CD4-positive, alpha-beta T cell treated with Interleukin-21 for 1 hour (primary cell): ENCODE measurements at regions not wholly inside any gene's neighbourhood (a gene's known extent, or its start where the extent isn't known, plus 50 kb on each side); places are given as distances from the start of the nearest gene placed in this dataset.
"Not testable (repeated sequence)": the region's sequence is repeated elsewhere in the genome, so short reads cannot be mapped to it uniquely, and the experiment has no call there.

ENCODE experiments used
- DNase-seq: peaks from one replicate; pipeline ENCODE4 v3.0.0-alpha.2; 2020

DNA sequence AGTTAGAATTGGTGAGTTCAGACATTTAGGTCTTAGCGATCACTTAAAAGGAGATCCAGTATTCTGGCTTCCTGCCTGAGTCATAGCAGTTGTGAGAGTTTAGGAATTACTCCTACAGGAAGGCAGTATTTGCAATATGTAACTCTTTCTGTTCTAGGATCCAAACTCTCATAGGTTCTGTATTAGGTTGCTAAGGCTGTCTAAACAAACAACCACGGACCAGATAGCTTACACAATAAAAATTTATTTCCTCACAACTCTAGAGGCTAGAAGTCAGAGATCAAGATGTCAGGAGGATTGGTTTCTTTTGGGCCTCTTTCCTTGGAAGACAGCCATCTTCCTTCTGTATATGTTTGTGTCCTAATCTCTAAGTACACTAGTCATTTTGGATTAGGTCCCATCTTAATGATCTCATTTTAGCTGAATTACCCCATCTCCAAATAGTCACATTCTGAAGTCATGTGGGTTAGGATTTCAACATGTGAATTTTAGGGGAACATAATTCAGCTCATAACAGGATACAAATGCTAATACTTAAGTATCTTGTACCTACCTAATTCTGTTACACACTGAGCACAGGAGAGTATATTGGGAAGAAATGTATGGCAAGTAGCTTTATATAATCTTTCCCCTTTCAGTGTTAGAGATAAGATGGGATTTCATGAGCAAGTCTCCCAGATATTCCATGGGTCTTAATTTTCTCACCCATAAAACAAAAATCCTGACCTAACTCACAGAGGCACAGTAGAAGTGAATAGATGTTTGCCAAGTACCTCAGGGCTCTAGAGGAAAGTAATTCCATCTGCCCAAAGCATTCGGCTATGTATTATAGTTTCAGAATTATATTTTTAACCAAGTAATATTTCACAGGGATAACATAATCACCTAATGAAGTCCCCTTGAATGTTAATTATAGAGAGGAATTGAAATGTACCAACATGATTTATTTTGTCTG lies 144.4 kb downstream of the PTBP2 start:
- no peak for DNase-seq

DNA sequence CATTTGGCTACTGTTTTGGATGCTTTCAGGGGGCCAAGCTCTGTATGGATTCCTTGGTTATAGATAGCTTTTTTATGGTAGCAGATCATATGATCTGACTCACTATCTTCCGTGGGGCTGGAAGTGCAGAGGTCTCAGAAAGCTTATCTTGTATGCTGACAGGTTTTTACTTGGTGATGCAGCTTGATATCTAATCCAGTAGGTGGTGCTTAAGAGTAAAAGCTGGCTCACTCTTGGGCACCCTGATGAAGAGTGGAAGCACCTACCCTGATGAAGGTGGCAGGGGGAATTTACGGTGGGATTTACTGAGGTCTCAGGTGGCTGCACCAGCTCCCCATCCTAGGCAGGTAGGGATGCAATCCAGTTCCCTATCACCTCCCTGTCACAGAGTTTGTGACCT lies 151.2 kb downstream of the PTBP2 start:
- no peak for DNase-seq

DNA sequence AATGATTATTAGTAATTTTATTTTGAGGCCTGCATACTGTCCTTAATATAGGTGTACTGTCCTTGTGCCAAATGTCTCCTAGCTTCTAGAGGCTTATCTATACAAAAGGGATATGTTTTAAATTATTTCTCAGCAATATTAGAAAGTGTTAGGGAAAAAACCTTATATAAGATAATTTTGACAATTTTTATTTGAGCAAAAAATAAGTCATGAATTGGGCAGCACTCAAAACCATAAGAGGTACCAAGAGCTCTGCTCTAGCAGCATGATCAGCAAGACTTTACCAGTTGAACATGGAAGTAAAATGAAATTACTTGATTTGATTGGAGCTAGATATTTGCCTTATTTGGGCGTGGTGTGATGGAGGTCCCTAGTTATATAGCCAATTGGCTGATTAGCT lies 157.1 kb downstream of the PTBP2 start:
- DNase-seq = no peak

DNA sequence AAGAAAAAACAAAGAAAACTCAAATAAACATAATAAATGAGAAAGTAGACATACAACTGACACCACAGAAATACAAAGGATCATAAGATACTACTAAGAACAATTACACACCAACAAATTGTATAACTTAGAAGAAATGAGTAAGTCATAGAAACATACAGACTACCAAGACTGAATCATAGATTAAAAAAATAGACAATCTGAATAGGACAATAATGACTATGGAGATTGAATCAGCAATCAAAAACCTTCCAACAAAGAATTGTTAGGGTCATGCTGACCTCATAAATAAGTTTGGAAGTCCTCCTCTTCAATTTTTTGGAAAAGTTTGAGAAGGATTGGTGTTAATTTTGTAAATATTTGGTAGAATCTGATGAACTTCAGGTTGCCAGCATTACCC lies 159.0 kb downstream of the PTBP2 start:
- DNase-seq = no peak

DNA sequence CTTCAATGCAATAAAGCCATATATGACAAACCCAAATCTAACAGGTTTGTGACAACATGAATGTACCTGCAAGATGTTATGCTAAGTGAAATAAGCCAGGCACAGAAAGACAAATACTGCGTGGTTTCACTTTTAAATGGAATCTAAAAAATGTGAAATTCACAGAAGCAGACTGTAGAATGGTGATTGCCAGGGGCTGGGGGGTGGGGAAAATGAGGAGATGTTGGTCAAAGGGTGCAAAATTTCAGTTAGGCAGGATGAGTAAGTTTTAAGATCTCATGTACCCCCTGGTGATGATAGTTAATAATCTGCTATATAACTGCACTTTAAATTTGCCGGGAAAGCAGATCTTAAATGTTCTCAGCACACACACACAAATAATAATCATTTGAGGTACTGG lies 160.5 kb downstream of the PTBP2 start:
- DNase-seq = no peak

DNA sequence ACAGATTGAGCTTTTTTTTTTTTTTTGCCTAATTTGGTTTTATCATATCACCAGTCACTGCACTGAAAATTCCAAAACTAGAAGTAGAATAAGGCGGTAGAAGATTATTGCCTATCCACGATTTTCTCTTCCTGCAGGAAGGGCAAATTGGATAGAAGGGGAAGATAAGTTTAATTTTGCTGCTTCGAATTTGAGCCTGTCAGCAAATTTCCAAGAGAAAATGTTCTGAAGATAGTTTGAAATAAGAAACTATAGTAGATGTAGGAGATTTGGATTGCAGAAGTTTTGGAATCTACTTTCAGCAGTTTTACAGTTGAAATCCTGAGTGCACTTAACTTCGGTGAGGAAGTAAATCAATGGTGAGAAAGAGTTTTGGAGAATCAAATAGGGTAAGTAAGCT lies 164.9 kb downstream of the PTBP2 start:
- no peak for DNase-seq

DNA sequence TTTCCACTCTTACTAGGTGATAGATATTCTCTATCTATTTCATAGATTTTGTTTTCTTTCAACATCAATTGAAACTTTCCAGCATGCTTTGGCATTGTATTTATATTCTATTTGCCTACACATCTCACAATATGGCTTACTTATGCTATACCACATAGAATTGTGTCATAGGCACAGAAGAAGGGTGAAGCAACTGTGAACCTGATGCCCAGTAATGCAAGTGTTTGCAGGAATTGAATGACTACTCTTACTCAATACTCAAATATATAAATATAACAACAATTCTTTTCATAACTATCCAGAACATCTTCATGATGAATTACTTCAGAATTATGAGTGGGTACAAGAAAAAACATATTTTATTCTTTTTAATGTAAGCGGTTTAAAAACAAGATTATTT lies 165.9 kb downstream of the PTBP2 start:
- DNase-seq = no peak

DNA sequence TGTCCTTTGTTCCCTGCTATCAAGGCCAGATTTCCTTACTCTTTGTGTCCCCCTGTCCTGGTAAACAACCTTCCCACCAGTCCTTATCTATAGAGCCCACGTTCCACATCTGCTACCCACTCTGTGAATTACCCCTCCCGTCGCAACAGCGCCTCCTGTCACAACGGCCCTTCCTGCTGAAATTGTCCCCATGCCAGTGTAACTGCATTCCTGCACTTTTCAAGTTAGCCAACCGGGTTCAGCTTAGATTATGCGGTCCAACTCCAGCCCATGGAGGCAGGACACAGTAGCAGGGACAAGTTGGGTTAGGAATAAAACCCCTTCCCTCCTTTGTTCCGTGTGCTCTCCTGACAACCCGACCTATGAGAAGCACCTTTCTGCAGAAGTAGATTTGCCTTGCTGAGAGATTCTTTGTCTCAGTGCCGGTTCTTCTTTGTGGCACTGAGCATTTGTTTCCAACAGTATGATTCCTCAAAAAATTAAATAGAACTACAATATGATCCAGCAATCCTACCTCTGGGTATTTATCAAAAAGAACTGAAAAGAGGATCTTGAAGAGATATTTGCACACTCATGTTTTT lies 180.3 kb downstream of the PTBP2 start:
- no peak for DNase-seq

DNA sequence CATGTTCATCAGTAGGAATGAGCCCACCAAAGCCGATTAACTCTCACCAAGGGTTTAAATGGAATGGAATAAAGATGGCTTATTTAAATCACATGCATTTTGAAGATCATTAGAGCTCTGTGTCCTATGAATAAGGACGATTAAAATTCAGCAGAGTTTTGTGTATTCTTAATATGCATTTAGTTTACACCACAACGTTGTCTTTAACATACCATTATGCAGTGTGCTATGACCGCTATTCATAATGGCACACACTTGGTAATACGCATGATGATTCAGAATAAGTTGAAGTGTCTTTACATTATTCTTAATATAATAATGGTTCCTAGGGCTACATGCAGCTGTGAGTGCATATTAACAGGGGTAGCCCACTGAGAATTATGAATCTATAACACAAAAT lies 190.7 kb downstream of the PTBP2 start:
- no peak for DNase-seq

DNA sequence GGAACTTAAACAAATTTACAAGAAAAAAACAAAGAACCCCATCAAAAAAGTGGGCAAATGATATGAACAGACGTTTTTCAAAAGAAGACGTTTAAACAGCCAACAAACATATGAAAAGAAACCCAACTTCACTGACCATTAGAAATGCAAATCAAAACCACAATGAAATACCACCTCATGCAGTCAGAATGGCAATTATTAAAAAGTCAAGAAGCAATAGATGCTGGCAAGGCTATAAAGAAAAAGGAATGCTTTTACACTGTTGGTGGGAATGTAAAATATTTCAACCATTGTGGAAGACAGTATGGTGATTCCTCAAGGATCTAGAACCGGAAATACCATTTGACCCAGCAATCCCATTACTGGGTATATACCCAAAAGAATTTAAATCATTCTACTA lies 194.1 kb downstream of the PTBP2 start:
- DNase-seq = not testable (repeated sequence)

DNA sequence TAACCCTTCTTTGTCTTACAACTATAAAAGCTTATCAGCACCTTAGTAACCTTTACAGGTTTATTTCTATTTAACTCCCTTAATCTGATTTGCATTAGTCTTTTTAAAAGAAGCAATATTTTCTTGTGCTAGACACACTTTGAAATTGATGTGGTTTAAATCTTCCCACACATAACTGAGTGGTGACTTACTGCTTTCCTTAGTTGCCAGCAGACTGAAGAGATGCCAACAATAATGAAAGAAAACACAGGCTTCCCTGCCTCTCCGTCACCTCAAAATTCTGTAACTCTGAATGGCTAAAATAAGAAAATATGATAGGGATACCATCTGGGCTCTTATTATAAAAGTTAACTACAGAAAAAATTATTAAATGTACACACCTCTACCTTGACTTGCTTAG lies 196.8 kb downstream of the PTBP2 start:
- no peak for DNase-seq

DNA sequence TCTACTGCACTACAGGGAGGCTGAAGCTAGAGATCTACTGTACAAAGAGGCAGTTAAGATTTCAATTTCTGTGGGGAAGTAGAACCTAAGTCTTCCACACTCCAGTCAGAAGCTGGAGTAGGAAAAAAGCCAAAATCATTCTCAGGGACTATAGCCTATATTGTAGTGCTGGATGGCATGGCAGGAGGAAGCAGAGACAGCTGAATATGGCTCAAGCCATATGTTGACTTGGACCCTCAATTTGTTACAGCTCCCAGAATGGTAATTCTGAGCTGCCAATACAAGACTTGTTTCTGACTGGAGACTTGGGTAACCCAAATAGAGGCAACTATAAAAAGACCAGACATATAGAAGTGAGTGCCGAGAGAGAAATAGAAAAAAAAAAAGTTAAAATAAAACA lies 200.6 kb downstream of the PTBP2 start:
- DNase-seq = no peak

DNA sequence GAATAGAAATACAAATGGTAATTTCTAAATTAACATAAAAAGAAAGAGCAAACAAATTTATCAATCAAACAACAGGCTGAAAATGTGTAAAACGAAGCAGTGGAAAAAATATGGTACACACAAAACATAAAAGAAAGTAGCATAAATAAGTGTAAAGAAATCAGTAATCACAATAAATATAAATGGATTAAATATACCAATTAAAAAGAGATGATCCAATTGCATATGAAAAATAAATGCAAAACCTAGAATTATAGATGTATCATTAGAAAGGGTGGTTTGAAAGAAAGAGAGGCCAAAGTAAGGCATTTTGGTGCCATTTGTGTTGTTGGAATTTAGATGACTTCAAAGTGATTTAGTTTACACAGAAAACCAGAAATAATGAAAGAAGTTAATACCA lies 202.2 kb downstream of the PTBP2 start:
- no peak for DNase-seq

DNA sequence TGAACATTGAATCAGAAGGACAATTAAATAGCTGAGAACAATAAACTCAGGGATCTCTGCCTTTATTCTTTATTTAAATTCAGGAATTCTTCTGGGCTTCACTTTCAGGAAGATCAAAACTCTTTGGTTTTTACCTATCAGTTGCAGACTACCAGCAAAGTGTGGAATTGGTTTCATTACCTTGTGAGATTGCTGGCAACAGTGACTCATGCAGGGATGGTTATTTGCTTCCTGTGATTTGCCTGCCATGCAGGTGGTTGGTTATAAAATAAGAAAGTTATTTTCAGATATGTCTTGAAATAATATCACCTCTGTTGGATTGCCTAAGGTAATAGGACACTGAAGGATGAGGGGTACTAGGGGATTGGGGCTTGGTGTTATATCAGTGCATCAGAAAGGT lies 204.6 kb downstream of the PTBP2 start:
- no peak for DNase-seq

DNA sequence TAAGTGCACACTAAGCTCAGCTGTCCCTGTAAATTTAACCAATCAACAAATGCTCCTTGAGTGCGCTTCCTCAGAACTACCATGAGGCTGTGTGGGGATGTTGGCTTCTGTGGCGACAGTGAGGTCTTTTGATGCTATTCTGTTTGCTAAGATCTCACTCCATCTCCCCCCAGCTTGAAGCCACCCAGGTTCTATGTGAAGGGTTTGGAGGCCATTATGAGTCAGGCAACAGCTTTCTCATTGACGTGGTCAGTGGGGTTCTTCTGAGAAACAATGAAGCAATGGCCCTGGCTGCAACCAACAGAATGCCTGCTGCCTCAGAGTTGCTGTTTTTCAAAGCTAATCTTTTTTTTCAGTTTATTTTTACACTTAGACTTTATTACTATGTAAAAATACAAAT lies 205.5 kb downstream of the PTBP2 start:
- DNase-seq = no peak

DNA sequence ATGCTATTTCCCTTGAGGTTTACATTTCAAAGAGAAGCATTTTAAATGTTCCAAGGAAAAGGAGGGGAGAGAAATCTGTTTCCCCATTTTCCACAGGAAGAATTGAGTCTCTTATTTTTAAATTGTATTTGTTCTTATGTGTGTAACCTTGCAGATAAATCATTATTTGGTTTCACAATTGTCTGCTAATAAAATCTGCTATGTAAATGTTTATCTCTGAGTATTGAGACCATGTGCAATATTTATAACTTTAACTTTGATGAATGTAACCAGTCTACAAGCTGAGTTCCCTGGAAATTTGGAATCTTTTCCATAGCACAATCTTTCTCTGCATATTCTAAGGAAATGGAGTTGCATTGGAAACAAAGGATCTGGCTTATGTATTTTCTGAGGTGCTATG lies 209.6 kb downstream of the PTBP2 start:
- no peak for DNase-seq

DNA sequence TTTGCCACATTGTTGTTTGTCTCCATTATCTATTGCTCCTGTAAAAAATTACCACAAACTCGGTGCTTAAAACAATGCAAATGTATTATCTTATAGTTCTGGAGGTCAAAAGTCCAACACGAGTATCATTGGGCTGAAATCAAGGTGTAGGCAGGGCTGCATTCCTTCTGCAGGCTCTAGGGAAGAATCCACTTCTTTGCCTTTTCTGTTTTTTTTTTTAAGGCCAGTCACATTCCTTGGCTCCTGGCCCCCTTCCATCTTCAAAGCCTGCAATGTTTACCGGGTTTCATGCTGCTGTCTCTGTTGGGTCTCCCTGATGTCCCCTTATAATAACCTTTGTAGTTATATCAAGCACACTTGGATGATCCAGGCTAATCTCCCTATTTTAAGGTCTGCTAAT lies 212.7 kb downstream of the PTBP2 start:
- DNase-seq = no peak

DNA sequence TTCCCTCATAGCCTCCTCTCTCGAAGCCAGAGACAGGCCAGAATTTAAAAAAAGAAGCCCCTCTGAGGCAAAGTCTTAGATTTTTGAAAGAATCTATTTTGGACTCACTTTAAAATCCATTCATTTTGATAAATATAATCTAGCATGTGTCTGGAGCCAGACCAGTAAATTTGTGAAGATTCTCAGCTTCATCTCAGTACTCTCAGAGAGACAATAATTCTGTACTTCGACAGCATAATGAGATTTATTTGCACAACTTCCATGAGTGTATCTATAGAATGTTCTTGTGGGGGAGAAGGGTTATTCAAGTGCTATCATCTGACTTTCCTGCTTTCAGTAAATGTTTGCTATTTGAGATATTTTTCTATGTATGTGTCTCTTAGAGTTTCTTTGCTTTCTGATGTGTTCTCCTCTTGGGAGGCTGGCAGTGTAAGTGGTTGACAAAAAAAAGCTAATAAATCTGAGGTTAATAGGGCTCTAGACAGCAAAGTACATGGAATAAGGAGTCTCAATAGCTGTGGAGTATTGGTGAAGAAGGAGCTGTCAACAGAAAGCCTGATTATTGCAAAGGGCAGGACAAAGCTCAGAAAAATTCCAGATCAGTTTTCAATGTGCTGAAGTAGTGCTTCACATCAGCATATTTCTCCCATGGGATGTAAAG lies 223.0 kb downstream of the PTBP2 start:
- no peak for DNase-seq

DNA sequence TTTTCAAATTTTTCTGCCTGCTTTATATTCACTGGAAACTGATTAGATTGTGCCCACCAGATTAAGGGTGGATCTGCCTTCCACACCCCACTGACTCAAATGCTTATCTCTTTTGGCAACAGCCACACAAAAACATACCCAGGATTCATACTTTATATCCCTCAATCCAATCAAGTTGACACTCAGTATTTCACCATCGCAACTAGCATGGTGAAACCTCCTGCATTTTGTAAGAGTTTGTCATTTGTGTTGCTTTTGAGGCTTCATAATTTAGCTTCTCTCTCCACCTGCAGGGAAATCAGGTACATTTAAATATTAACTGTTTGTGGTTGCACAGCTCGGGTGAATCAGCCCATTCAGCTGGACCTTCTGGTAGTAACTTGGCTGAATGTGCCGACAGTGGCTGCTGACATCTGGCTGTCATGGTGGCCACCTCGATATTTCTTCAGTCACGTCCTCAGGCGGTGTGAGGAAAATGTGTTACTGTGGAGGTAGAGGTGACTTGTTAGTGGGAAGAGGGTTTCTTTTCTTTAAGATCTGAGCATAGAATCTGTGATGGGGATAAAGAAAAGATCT lies 224.0 kb downstream of the PTBP2 start:
- no peak for DNase-seq

DNA sequence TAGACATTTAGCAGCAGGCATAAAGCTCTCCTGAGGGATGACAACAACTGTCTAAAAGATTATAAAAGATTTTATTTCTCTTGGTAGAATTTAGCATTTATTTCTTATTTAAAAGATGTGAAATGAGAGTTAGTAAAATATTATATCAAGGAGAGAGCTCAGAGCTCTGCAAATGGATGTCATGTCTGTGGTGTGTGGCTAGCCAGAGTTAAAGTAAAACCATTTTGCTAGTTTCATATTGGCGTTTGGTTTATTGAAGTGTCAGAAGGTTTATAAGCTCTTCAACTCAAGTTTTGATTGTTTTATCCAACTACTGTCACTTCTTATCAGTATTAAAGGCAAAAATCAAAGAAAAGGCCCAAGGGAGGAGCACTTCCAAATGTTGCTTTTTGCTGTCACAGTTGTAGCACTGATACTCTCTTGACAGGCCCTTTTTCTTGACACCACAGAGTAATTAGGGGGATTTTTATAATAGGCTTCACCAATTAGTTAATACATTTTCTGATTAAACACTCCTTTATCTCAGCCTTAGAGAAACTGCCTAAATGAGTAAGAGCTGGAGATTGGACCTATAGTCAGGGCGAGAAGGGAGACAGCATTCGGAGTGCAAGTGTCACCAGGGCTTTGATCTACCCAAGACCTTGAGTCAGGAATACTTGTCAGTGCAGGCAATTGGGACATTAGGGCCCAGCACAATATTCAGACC lies 233.9 kb downstream of the PTBP2 start:
- no peak for DNase-seq

DNA sequence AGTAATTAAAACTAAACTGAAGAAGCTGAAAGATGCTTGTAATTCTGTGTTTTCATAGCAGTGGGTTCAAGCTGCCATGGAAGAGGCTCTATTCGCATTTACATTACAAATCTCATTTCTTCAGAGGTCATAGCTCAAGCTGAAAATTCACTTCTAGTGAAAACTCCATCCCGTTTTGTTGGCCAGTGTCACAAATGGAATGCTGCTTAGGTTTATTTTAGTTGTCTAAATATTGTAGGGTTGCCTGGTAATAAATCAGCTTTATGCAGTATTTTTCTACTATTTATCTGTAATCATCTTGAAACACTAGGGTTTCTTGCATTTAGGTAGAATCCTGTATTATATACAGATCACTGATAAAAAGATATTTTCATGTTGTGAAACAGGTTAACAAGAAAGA lies 240.6 kb downstream of the PTBP2 start:
- DNase-seq = no peak

DNA sequence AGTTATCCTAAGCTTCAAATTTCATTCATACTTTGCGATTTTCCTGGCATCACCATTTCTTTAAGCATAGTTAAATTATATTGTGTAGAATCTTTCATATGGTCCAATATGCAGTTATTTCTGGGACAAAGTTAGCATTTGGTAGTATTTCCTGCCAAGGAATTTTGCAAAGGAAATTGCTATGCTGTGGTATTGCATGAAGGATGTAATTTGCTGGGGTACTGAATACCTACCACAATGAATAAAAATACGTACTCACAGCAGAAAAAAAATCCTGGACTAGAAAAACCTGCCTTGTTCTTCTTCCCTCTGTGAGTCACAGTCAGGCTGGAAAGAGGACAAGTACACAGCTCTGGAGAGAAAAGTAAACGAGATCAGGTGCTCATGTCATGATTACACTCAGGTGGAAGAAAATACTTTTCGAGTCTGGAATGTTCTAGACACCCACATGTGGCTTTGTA lies 241.2 kb downstream of the PTBP2 start:
- no peak for DNase-seq

DNA sequence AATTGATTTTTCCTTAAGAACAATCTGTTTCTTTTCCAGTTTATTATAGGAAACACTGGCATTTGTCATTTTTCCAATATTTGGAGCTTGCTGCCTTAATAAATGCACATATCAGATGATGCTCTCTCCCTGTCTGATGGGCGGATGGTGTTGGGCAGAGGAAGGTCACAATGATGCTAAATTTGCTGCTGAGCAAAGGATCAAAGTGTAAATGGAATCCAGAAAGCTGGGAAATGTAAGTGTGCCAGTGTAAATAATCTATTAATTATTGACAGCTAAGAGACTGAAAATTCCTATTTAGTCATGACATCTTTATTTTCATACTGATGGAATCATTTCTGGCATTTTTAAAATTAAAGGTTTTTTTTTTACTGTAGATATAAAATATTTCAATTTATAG lies 243.2 kb downstream of the PTBP2 start:
- DNase-seq = no peak
